Testis (tissue), 2 donors: ENCODE measurements at regions not wholly inside any gene's neighbourhood (a gene's known extent, or its start where the extent isn't known, plus 50 kb on each side); places are given as distances from the start of the nearest gene placed in this dataset.

Experiments
- DNase-seq: peaks from one replicate; pipeline ENCODE4 v3.0.0-alpha.2; 2019
- H3K27ac ChIP-seq, 2 donors: fragments of 200-600 bp; sonication (generic); one replicate each; pipeline ENCODE4 v1.5.1; 2019
- H3K27me3 ChIP-seq: fragments of 200-600 bp; sonication (generic); one replicate; pipeline ENCODE4 v1.5.1; 2019
- H3K36me3 ChIP-seq: fragments of 200-600 bp; sonication (generic); one replicate; pipeline ENCODE4 v1.5.1; 2017; ENCODE audit warnings: low read depth; ENCODE audit errors: missing control alignments
- H3K4me1 ChIP-seq: fragments of 200-600 bp; sonication (generic); one replicate; pipeline ENCODE4 v1.5.1; 2019
- H3K4me3 ChIP-seq, 2 donors: fragments of 200-600 bp; sonication (generic); one replicate each; pipeline ENCODE4 v1.5.1; 2017 to 2019
- H3K9me3 ChIP-seq: fragments of 200-600 bp; sonication (generic); one replicate; pipeline ENCODE4 v1.5.1; 2017
- CTCF ChIP-seq, 3 experiments: fragments of 450-650 bp in 2 of 3; fragments of 200-600 bp in 1 of 3; sonication (generic) in 1 of 3; IDR thresholded peaks; one replicate each; pipeline ENCODE4 v1.5.1; 2016 to 2019; ENCODE audit warnings: antibody characterized with exemption in 3 of 3, mild to moderate bottlenecking in 2 of 3, moderate library complexity in 1 of 3
- POLR2A ChIP-seq: fragments of 450-650 bp; IDR thresholded peaks from one replicate; pipeline ENCODE4 v1.6.1; 2017; ENCODE audit warnings: antibody characterized with exemption, mild to moderate bottlenecking, moderate library complexity
- WGBS, 2 donors: methylation state at CpG; one replicate each; pipeline ENCODE4 v1.1.5; 2018; 5-methylcytosine and 5-hydroxymethylcytosine counted together
- intact Hi-C: fragments of 100-400 bp; cut with DNase I; formaldehyde crosslinking; loops from one replicate; pipeline ENCODE4 v1.15.1; 2023; ENCODE audit warnings: low total_unique reads

- H3K4me1 ChIP-seq: no peaks in the 10 kb centered on the region
- no peak for TF ChIP-seq POLR2A
- TF ChIP-seq CTCF (IDR thresholded peaks at IDR 0.05): peak in 1 of 3 experiments; percentile 14
- intact Hi-C loops: no loop called here
These were observed 324.3 kb downstream of the ZNF536 start for GRCh38 chr19:30696514-30696913.

GRCh38 chr19:30695171-30695875, 323.1 kb downstream of the ZNF536 start:
- Histone ChIP-seq H3K4me1 (no peaks in the 10 kb centered on the region), H3K9me3 (no peaks in the 10 kb centered on the region), H3K36me3 (no peaks in the 10 kb centered on the region), H3K4me3 (no peak overlapping the region), H3K27ac (no peak overlapping the region), H3K27me3 (no peaks in the 10 kb centered on the region)
- DNase-seq: no peak
- intact Hi-C loops: no loop called here
- TF ChIP-seq CTCF (IDR thresholded peaks at IDR 0.05) (no peak), POLR2A (no peak)
- WGBS, 2 donors: 87 to 90% methylated on average over 8 of the region's 8 CpGs

More at GRCh38 chr19:30696514-30696913, 324.3 kb downstream of the ZNF536 start:
- no peaks in the 10 kb centered on the region for H3K36me3 ChIP-seq
- no peak overlapping the region for H3K27ac ChIP-seq
- H3K4me3 ChIP-seq: no peak overlapping the region
- no peak for DNase-seq
- 74 to 80% methylated on average over 6 of the region's 6 CpGs for WGBS, 2 donors
- H3K27me3 ChIP-seq: no peaks in the 10 kb centered on the region
- no peaks in the 10 kb centered on the region for H3K9me3 ChIP-seq

GRCh38 chr19:30694156-30694755, 322.1 kb downstream of the ZNF536 start:
- DNase-seq: no peak
- no peaks in the 10 kb centered on the region for H3K4me1 ChIP-seq
- H3K4me3 ChIP-seq: no peak overlapping the region
- H3K27ac ChIP-seq: no peak overlapping the region
- H3K36me3 ChIP-seq: no peaks in the 10 kb centered on the region
- no peaks in the 10 kb centered on the region for H3K9me3 ChIP-seq
- intact Hi-C loops: no loop called here
- WGBS, 2 donors: 83 to 92% methylated on average over 4 of the region's 4 CpGs
- TF ChIP-seq CTCF (IDR thresholded peaks at IDR 0.05) (no peak), POLR2A (no peak)
- H3K27me3 ChIP-seq: no peaks in the 10 kb centered on the region

GRCh38 chr19:30692879-30693503, 320.8 kb downstream of the ZNF536 start:
- Histone ChIP-seq H3K4me1 (no peaks in the 10 kb centered on the region), H3K27me3 (no peaks in the 10 kb centered on the region), H3K27ac (no peak overlapping the region), H3K36me3 (no peaks in the 10 kb centered on the region), H3K9me3 (no peaks in the 10 kb centered on the region), H3K4me3 (peak overlapping the region; percentile 15 to 44)
- 38 to 40% methylated on average over 12 of the region's 12 CpGs for WGBS, 2 donors
- DNase-seq: no peak
- TF ChIP-seq POLR2A: no peak
- no peak for TF ChIP-seq CTCF (IDR thresholded peaks at IDR 0.05)
- intact Hi-C loops: no loop called here
